ENCODE measurements at regions not wholly inside any gene's neighbourhood (a gene's known extent, or its start where the extent isn't known, plus 50 kb on each side); places are given as distances from the start of the nearest gene placed in this dataset.

DNA sequence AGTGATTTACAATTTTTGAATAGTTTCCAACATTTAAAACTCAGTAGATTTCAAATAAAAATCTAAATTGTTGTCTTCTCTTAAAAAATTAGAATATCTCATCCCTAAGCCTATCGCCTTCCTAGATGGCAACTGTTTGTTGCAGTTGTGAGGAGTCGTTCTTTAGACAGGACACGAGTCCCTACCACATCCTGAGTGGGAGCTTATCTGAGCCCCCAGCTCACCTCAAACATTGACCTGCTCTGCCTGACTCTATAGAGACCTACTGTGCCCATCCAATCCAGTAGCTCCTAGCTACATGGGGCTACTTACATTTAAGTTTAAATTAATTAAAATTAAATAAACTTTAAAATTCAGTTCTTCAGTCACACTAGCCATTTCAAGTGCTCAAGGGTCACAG, 434.7 kb downstream of the FOXO1 start:
- no peak for TF ChIP-seq POLR2A (IDR thresholded peaks at IDR 0.05)
- TF ChIP-seq, protein P1, sequence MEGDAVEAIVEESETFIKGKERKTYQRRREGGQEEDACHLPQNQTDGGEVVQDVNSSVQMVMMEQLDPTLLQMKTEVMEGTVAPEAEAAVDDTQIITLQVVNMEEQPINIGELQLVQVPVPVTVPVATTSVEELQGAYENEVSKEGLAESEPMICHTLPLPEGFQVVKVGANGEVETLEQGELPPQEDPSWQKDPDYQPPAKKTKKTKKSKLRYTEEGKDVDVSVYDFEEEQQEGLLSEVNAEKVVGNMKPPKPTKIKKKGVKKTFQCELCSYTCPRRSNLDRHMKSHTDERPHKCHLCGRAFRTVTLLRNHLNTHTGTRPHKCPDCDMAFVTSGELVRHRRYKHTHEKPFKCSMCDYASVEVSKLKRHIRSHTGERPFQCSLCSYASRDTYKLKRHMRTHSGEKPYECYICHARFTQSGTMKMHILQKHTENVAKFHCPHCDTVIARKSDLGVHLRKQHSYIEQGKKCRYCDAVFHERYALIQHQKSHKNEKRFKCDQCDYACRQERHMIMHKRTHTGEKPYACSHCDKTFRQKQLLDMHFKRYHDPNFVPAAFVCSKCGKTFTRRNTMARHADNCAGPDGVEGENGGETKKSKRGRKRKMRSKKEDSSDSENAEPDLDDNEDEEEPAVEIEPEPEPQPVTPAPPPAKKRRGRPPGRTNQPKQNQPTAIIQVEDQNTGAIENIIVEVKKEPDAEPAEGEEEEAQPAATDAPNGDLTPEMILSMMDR (IDR thresholded peaks at IDR 0.05): no peak
